ENCODE measurements at regions not wholly inside any gene's neighbourhood (a gene's known extent, or its start where the extent isn't known, plus 50 kb on each side); places are given as distances from the start of the nearest gene placed in this dataset.
"Not testable (repeated sequence)": the region's sequence is repeated elsewhere in the genome, so short reads cannot be mapped to it uniquely, and the experiment has no call there.

DNA sequence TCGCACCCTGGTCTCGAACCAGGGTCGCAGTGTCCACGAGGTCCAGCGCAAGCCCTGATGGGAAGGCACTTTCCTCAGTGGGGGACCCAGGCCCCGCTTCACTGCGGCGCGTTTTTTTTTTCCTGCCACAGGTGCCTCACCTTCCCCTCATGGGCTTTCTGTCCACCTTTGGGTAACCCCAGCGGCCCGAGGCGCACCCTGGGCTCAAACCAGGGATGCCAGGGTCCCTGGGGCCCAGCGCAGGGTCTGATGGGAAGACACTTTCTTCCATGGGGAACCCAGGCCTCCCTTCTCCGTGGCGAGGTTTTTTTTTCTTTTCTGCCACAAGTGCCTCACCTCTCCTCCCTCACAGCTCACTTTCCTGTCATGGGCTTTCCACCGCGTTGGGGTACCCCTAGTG is 1269.9 kb downstream of the FOXD4L5 start:
- peaks cover 4% of the 10 kb centered on the region for H3K9me3 ChIP-seq
- no peak overlapping the region for H3K27ac ChIP-seq
- no peaks in the 10 kb centered on the region for H3K4me1 ChIP-seq
- TF ChIP-seq POLR2A (IDR thresholded peaks at IDR 0.05), result no peak
- TF ChIP-seq POLR2AphosphoS5 (IDR thresholded peaks at IDR 0.05), result no peak
- TF ChIP-seq EP300 (IDR thresholded peaks at IDR 0.05), result no peak
- TF ChIP-seq, protein P1, sequence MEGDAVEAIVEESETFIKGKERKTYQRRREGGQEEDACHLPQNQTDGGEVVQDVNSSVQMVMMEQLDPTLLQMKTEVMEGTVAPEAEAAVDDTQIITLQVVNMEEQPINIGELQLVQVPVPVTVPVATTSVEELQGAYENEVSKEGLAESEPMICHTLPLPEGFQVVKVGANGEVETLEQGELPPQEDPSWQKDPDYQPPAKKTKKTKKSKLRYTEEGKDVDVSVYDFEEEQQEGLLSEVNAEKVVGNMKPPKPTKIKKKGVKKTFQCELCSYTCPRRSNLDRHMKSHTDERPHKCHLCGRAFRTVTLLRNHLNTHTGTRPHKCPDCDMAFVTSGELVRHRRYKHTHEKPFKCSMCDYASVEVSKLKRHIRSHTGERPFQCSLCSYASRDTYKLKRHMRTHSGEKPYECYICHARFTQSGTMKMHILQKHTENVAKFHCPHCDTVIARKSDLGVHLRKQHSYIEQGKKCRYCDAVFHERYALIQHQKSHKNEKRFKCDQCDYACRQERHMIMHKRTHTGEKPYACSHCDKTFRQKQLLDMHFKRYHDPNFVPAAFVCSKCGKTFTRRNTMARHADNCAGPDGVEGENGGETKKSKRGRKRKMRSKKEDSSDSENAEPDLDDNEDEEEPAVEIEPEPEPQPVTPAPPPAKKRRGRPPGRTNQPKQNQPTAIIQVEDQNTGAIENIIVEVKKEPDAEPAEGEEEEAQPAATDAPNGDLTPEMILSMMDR (IDR thresholded peaks at IDR 0.05), result no peak
- H3K36me3 ChIP-seq, result no peaks in the 10 kb centered on the region
- 83% methylated on average over 16 of the region's 17 CpGs for WGBS
- H3K4me3 ChIP-seq, result no peak overlapping the region
- H3K27me3 ChIP-seq, result no peaks in the 10 kb centered on the region
- no peak for DNase-seq (ENCODE audit: low spot score in 2 of 2)

DNA sequence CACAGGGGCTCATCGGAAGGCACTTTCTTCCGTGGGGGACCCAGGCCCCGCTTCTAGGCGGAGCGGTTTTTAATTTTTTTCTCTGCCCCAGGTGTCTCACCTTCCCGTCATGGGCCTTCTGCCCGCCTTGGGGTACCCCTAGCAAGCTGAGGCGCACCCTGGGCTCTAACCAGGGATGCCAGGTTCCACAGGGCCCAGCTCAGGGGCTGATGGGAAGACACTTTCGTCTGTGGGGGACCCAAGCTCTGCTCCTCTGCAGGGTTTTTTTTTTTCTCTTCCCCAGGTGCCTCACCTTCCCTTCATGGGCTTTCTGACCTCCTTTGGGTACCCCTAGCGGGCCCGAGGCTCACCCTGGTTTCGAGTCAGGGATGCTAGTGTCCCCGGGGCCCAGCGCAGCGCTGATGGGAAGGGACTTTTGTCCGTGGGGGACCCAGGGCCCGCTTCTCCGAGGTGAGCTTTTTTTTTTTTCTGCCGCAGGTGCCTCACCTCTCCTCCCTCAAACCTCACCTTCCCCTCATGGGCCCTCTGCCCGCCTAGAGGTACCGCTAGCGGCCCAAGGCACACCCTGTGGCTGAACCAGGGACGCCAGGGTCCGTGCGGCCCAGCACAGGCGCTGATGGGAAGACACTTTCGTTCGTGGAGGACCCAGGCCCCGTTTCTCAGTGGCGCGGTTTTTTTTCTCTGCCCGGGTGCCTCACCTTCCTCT is 1270.5 kb downstream of the FOXD4L5 start:
- H3K4me1 ChIP-seq; DNase-seq (ENCODE audit: low spot score in 2 of 2); H3K27ac ChIP-seq; H3K4me3 ChIP-seq; H3K27me3 ChIP-seq; H3K9me3 ChIP-seq; H3K36me3 ChIP-seq: not testable (repeated sequence)
- 80% methylated on average over 32 of the region's 32 CpGs for WGBS

DNA sequence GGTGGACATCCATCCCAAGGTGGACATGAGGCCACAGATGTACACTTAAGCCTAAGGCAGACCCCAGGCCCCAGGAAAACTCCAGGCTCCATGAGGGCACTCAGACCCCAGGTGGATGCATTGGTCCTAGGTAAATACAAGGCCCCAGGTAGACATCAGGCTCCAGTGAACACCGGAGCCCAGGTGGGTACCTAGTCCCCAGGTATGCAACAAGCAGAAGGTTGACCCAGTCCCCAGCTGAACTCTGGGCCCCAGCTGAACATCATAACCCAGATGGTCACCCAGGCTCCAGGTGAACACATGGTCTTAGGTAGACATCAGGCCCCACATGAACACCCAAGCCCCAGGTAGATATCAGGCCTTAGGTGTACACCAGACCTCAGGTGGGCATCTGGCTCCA is 1271.9 kb downstream of the FOXD4L5 start:
- not testable (repeated sequence) for H3K4me3 ChIP-seq; H3K36me3 ChIP-seq; DNase-seq (ENCODE audit: low spot score in 2 of 2); H3K27ac ChIP-seq; H3K4me1 ChIP-seq; H3K9me3 ChIP-seq; H3K27me3 ChIP-seq
- 100% methylated on average over 1 of the region's 1 CpG for WGBS

DNA sequence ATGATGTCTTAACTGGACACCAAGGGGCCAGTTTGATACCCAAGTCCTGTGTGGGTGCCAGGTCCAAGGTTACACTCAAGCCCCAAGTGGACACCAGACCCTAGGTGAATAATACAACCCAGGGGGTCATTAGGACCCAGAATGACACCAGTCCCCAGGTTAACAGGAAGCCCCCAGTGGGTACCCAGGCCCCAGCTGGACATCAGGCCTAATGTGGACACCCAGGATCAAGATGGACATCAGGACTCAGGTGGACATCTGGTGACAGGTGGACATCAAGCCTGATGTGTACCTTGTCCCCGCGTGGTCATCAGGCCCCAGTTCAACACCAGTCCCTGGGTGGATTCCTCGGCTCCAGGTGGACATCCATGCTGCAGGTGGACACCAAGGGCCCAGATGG is 1273.0 kb downstream of the FOXD4L5 start:
- not testable (repeated sequence) for H3K27ac ChIP-seq; DNase-seq (ENCODE audit: low spot score in 2 of 2); H3K27me3 ChIP-seq; H3K9me3 ChIP-seq; H3K36me3 ChIP-seq; H3K4me1 ChIP-seq; H3K4me3 ChIP-seq
- WGBS, result no CpG with 5 or more reads among the region's 3 CpGs

DNA sequence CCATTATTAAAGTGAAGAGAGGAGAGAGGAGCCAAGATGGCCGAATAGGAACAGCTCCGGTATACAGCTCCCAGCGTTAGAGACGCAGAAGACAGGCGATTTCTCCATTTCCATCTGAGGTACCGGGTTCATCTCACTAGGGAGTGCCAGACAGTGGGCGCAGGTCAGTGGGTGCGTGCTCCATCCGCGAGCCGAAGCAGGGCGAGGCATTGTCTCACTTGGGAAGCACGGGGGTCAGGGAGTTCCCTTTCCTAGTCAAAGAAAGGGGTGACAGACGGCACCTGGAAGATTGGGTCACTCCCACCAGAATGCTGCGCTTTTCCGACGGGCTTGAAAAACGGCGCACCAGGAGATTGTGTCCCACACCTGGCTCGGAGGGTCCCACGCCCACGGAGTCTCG is 1305.3 kb downstream of the FOXD4L5 start:
- H3K9me3 ChIP-seq; H3K27me3 ChIP-seq; DNase-seq (ENCODE audit: low spot score in 2 of 2); H3K4me3 ChIP-seq; H3K4me1 ChIP-seq; H3K36me3 ChIP-seq; H3K27ac ChIP-seq: not testable (repeated sequence)
- WGBS, result 77% methylated on average over 17 of the region's 23 CpGs

Measured in suprapubic skin (tissue), 4 donors.